ENCODE measurements at regions not wholly inside any gene's neighbourhood (a gene's known extent, or its start where the extent isn't known, plus 50 kb on each side); places are given as distances from the start of the nearest gene placed in this dataset.

DNA sequence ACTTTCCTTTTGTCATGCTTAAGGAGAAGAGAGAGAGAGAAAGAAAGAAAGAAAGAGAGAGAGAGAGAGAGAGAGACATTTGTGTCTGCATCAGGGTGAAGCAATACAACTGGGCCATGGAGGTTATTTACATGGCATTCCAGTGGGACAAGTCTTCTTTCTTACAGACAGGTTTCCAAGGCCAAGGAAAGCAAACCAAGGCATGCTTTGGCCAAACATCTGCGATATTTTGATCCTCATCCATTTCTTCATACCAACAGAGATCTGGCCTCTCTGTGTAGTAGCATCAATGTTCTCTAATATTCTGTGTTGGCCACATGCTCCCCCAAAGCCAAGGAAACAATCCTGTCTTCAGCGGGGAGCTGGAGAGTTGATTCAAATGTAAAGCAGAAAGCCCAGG, 292.1 kb downstream of the SETD4 start:
- DNase-seq (ENCODE audit: low read depth): no peak
- H3K4me3 ChIP-seq (ENCODE audit: low read depth, low read length): no peak overlapping the region
- TF ChIP-seq, protein P1, sequence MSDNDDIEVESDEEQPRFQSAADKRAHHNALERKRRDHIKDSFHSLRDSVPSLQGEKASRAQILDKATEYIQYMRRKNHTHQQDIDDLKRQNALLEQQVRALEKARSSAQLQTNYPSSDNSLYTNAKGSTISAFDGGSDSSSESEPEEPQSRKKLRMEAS (IDR thresholded peaks at IDR 0.05; ENCODE audit: low read depth, low read length): no peak
- TF ChIP-seq POLR2A (IDR thresholded peaks at IDR 0.05; ENCODE audit: extremely low read depth, insufficient read length) (no peak), MYC (IDR thresholded peaks at IDR 0.05; ENCODE audit: low read depth, low read length) (no peak)
- TF ChIP-seq, protein P2, sequence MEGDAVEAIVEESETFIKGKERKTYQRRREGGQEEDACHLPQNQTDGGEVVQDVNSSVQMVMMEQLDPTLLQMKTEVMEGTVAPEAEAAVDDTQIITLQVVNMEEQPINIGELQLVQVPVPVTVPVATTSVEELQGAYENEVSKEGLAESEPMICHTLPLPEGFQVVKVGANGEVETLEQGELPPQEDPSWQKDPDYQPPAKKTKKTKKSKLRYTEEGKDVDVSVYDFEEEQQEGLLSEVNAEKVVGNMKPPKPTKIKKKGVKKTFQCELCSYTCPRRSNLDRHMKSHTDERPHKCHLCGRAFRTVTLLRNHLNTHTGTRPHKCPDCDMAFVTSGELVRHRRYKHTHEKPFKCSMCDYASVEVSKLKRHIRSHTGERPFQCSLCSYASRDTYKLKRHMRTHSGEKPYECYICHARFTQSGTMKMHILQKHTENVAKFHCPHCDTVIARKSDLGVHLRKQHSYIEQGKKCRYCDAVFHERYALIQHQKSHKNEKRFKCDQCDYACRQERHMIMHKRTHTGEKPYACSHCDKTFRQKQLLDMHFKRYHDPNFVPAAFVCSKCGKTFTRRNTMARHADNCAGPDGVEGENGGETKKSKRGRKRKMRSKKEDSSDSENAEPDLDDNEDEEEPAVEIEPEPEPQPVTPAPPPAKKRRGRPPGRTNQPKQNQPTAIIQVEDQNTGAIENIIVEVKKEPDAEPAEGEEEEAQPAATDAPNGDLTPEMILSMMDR (IDR thresholded peaks at IDR 0.05; ENCODE audit: low read depth, low read length): no peak

DNA sequence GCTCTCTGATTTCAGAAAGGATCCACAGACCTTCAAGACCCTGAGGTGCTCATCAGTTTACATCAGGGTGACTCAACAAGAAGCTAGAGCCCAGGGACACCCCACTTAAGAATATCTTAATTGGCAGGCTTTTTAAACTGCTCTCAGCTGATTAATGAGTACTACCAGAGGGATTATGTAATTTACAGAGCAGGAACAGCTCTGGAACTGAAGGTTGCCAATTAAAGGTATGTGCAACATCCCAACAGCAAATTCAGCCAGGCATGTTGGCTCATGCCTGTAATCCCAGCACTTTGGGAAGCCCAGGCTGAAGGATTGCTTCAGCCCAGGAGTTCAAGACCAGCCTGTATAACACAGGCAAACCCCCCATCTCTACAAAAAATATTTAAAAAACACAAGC, 295.7 kb downstream of the SETD4 start:
- no peak for DNase-seq (ENCODE audit: low read depth)
- TF ChIP-seq, protein P1 (IDR thresholded peaks at IDR 0.05; ENCODE audit: low read depth, low read length): no peak
- TF ChIP-seq, protein P2 (IDR thresholded peaks at IDR 0.05; ENCODE audit: low read depth, low read length): no peak
- no peak for TF ChIP-seq POLR2A (IDR thresholded peaks at IDR 0.05; ENCODE audit: extremely low read depth, insufficient read length)
- no peak for TF ChIP-seq MYC (IDR thresholded peaks at IDR 0.05; ENCODE audit: low read depth, low read length)
- no peak overlapping the region for H3K4me3 ChIP-seq (ENCODE audit: low read depth, low read length)

DNA sequence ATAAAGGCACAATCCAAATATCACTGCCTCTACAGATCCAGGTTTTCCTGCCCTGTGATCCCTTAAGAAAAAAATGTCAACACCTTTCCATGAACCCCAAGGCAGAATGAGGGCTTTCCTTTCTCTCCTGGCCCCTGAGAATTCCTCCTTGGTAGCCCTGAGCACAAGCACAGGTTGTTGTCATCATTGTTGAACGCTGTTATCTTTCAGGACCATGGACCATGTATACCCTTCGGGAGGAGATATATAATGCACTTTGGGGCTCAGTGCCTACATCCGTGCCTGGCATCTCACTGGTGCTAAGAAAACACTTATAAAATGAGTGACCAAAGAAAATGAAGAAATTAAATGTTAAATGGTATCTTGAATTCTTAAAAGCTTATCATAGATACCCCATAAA, 296.2 kb downstream of the SETD4 start:
- no peak overlapping the region for H3K4me3 ChIP-seq (ENCODE audit: low read depth, low read length)
- TF ChIP-seq, protein P2 (IDR thresholded peaks at IDR 0.05; ENCODE audit: low read depth, low read length): no peak
- TF ChIP-seq POLR2A (IDR thresholded peaks at IDR 0.05; ENCODE audit: extremely low read depth, insufficient read length): no peak
- no peak for DNase-seq (ENCODE audit: low read depth)

DNA sequence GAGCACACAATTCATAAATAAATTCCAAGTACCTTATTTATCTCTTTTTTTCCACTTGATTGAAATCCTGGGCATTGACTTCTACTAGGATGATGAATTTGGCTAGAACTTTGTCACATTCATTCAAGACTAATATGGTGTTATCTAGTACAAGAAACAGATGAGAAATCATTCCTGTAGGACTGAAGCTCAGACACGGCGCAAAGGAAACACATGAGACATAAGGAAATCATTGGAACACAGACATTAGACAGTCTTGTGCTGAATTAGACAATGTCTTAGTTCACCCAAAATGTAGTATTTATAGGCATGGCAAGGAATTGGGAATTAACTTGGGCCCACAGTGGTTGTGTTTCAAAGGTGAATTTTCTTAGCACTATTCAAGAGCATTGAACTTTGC, 305.7 kb downstream of the SETD4 start:
- H3K4me3 ChIP-seq (ENCODE audit: low read depth, low read length): no peak overlapping the region
- TF ChIP-seq MYC (IDR thresholded peaks at IDR 0.05; ENCODE audit: low read depth, low read length) (no peak), POLR2A (IDR thresholded peaks at IDR 0.05; ENCODE audit: extremely low read depth, insufficient read length) (no peak)
- TF ChIP-seq, protein P1 (IDR thresholded peaks at IDR 0.05; ENCODE audit: low read depth, low read length): no peak
- TF ChIP-seq, protein P2 (IDR thresholded peaks at IDR 0.05; ENCODE audit: low read depth, low read length): no peak
- no peak for DNase-seq (ENCODE audit: low read depth)

DNA sequence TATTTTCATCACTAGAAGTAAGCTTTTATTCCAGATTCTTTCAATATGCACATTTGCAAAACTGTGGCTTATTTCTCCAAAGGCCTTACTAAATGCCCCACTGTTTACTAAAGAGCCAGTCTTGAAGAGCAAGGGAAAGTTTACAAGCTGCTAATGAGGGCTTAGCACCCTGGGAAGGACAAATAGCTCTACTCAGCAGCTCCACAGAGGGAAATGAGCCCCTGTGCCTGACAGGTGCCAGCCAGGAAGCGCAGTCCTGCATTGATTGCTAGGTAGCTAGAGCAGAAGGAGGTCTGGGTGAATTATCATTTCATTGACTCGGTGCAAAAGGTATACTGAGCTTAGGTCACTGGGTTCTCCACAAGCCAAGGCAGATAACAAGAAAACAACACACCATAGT, 307.0 kb downstream of the SETD4 start:
- no peak for DNase-seq (ENCODE audit: low read depth)
- no peak overlapping the region for H3K4me3 ChIP-seq (ENCODE audit: low read depth, low read length)
- TF ChIP-seq, protein P2 (IDR thresholded peaks at IDR 0.05; ENCODE audit: low read depth, low read length): no peak
- no peak for TF ChIP-seq MYC (IDR thresholded peaks at IDR 0.05; ENCODE audit: low read depth, low read length)
- TF ChIP-seq, protein P1 (IDR thresholded peaks at IDR 0.05; ENCODE audit: low read depth, low read length): no peak
- no peak for TF ChIP-seq POLR2A (IDR thresholded peaks at IDR 0.05; ENCODE audit: extremely low read depth, insufficient read length)

DNA sequence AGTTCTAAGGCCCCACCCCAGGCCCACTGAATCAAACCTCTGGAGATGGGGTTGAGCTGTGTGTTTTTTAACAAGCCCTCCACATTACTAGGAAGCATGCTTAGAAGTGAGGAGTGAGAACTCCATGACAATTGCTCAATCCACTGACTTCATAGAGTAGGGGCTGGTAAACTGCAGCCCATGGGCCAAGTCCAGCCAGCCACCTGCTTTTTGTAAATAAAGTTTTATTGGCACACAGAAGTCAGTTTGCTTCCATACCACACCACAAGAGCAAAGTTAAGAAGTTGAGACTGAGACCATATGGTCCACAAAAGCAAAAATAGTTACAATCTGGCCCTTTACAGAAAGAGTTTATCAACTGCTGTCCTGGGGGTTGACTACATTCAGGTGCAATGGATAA, 309.2 kb downstream of the SETD4 start:
- H3K4me3 ChIP-seq (ENCODE audit: low read depth, low read length): no peak overlapping the region
- no peak for DNase-seq (ENCODE audit: low read depth)
- TF ChIP-seq, protein P1 (IDR thresholded peaks at IDR 0.05; ENCODE audit: low read depth, low read length): no peak
- TF ChIP-seq POLR2A (IDR thresholded peaks at IDR 0.05; ENCODE audit: extremely low read depth, insufficient read length): no peak
- no peak for TF ChIP-seq MYC (IDR thresholded peaks at IDR 0.05; ENCODE audit: low read depth, low read length)
- TF ChIP-seq, protein P2 (IDR thresholded peaks at IDR 0.05; ENCODE audit: low read depth, low read length): no peak
